Neural progenitor cell (in vitro differentiated cells): ENCODE measurements at regions not wholly inside any gene's neighbourhood (a gene's known extent, or its start where the extent isn't known, plus 50 kb on each side); places are given as distances from the start of the nearest gene placed in this dataset.

Experiments
- DNase-seq: peaks from one replicate; pipeline ENCODE4 v3.0.0-alpha.2; 2016; ENCODE audit warnings: low spot score
- H2AFZ ChIP-seq: fragments of 200-600 bp; sonication (generic); replicated peaks from 2 replicates; pipeline ENCODE4 v1.6.1; 2016; ENCODE audit warnings: antibody characterized with exemption
- H3F3A ChIP-seq: fragments of 200-600 bp; sonication (generic); 2 replicates; pipeline ENCODE4 v1.6.1; 2016; ENCODE audit warnings: antibody characterized with exemption, low read depth
- H3K27ac ChIP-seq: fragments of 200-600 bp; sonication (generic); 2 replicates; pipeline ENCODE4 v1.5.1; 2016; ENCODE audit warnings: mild to moderate bottlenecking
- H3K27me3 ChIP-seq: fragments of 200-600 bp; sonication (generic); 2 replicates; pipeline ENCODE4 v1.6.1; 2016; ENCODE audit warnings: mild to moderate bottlenecking, moderate library complexity
- H3K36me3 ChIP-seq: fragments of 200-600 bp; sonication (generic); 2 replicates; pipeline ENCODE4 v1.5.1; 2016
- H3K4me1 ChIP-seq: fragments of 200-600 bp; sonication (generic); 2 replicates; pipeline ENCODE4 v1.6.1; 2016; ENCODE audit warnings: mixed run types
- H3K4me2 ChIP-seq: fragments of 200-600 bp; sonication (generic); 2 replicates; pipeline ENCODE4 v1.6.1; 2016
- H3K4me3 ChIP-seq: fragments of 200-600 bp; sonication (generic); 2 replicates; pipeline ENCODE4 v1.5.1; 2016
- H3K79me2 ChIP-seq: fragments of 200-600 bp; sonication (generic); 2 replicates; pipeline ENCODE4 v1.6.1; 2016; ENCODE audit warnings: low read depth
- H3K9ac ChIP-seq: fragments of 200-600 bp; sonication (generic); 2 replicates; pipeline ENCODE4 v1.6.1; 2016
- H3K9me3 ChIP-seq: fragments of 200-600 bp; sonication (generic); 2 replicates; pipeline ENCODE4 v1.5.1; 2016; ENCODE audit warnings: low read depth
- H4K20me1 ChIP-seq: fragments of 200-600 bp; sonication (generic); 2 replicates; pipeline ENCODE4 v1.6.1; 2016; ENCODE audit warnings: low read depth
- H3K27ac Mint-ChIP-seq: 3 replicates; pipeline ENCODE4 v1.8.0; 2021; ENCODE audit warnings: mixed read lengths
- H3K27me3 Mint-ChIP-seq: 2 replicates; pipeline ENCODE4 v1.8.0; 2022; ENCODE audit warnings: low read depth, mild to moderate bottlenecking, inconsistent platforms, moderate library complexity, mixed read lengths; ENCODE audit not compliant: insufficient read depth
- H3K36me3 Mint-ChIP-seq: 3 replicates; pipeline ENCODE4 v1.8.0; 2021; ENCODE audit warnings: mixed read lengths
- H3K4me1 Mint-ChIP-seq: 3 replicates; pipeline ENCODE4 v1.8.0; 2021; ENCODE audit warnings: mixed read lengths
- H3K4me3 Mint-ChIP-seq: 3 replicates; pipeline ENCODE4 v1.8.0; 2021; ENCODE audit warnings: mild to moderate bottlenecking, moderate library complexity, mixed read lengths
- H3K9me3 Mint-ChIP-seq: 3 replicates; pipeline ENCODE4 v1.8.0; 2020; ENCODE audit warnings: mixed read lengths
- EZH2 ChIP-seq: fragments of 200-600 bp; sonication (generic); IDR thresholded peaks from 2 replicates; pipeline ENCODE4 v1.6.1; 2017; ENCODE audit warnings: antibody characterized with exemption, mild to moderate bottlenecking, moderate library complexity
- EZH2phosphoT487 ChIP-seq: fragments of 200-600 bp; sonication (generic); IDR thresholded peaks from 2 replicates; pipeline ENCODE4 v1.6.1; 2017; ENCODE audit warnings: antibody characterized with exemption
- TF ChIP-seq, protein P1 (sequence below): fragments of 200-600 bp; sonication (generic); IDR thresholded peaks from 2 replicates; pipeline ENCODE4 v1.5.1; 2017; ENCODE audit warnings: antibody characterized with exemption, mild to moderate bottlenecking

DNA sequence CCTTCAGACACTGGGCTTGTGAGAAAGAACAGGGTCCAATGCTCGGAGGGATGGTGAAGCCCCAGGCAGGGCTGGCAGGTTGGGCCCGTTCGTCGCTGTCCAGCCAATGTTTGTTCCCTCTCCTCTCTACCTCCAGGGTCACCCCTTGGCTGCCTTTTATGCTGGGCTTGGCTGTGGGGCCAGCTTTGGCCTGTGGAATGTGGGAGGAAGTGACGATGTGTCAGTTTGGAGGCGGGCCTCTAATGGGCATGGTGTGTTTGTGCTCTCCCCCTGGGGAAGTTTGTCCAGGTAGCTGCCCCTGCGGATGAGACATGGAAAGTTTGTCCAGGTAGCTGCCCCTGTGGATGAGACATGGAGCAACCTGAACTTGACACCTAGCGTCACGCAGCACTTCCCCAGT is 236.7 kb downstream of the GLRX3 start:
- Histone ChIP-seq H3K27ac (no peak overlapping the region), H3F3A (no peaks in the 10 kb centered on the region), H3K36me3 (no peaks in the 10 kb centered on the region), H3K27me3 (no peaks in the 10 kb centered on the region), H4K20me1 (no peaks in the 10 kb centered on the region), H3K4me2 (no peak overlapping the region), H3K4me3 (no peak overlapping the region), H3K9me3 (no peaks in the 10 kb centered on the region), H3K4me1 (peaks cover under 1% of the 10 kb centered on the region), H3K79me2 (no peaks in the 10 kb centered on the region), H2AFZ (no peak overlapping the region), H3K9ac (no peak overlapping the region)
- Mint-ChIP-seq H3K4me1 (peaks cover 7% of the 10 kb centered on the region), H3K27me3 (peaks cover 4% of the 10 kb centered on the region), H3K4me3 (no peak overlapping the region), H3K27ac (no peak overlapping the region), H3K36me3 (no peaks in the 10 kb centered on the region), H3K9me3 (no peaks in the 10 kb centered on the region)
- DNase-seq = no peak
- TF ChIP-seq EZH2phosphoT487 (no peak), EZH2 (no peak)
- TF ChIP-seq, protein P1, sequence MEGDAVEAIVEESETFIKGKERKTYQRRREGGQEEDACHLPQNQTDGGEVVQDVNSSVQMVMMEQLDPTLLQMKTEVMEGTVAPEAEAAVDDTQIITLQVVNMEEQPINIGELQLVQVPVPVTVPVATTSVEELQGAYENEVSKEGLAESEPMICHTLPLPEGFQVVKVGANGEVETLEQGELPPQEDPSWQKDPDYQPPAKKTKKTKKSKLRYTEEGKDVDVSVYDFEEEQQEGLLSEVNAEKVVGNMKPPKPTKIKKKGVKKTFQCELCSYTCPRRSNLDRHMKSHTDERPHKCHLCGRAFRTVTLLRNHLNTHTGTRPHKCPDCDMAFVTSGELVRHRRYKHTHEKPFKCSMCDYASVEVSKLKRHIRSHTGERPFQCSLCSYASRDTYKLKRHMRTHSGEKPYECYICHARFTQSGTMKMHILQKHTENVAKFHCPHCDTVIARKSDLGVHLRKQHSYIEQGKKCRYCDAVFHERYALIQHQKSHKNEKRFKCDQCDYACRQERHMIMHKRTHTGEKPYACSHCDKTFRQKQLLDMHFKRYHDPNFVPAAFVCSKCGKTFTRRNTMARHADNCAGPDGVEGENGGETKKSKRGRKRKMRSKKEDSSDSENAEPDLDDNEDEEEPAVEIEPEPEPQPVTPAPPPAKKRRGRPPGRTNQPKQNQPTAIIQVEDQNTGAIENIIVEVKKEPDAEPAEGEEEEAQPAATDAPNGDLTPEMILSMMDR = no peak

DNA sequence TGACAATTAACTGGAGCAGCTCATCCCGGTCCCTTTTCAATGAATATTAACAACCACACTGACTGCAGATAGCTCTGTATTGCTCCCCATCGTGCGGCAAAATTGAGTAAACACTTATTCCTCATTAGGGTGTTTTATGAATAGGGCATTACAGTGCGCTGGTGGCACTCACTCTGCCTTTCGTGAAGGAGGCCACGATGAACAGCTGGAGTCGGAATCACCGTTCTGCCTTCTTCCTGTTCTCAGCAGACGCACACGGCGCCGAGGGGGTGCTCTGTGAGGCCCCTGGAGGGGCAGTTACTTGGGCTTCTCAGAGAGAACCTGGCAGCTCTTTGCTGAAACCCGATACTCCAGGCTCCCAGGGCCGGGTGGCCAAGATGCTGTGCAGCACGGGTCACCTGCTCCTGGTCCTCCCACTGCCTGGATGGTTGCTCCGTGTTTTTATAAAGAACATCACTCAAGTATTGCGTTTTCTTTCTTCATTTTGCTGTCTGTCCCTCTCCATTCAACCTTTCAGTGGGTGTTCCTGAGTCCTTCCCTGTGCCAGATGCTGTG is 241.9 kb downstream of the GLRX3 start:
- no peak overlapping the region for H3K9ac ChIP-seq
- peaks cover 3% of the 10 kb centered on the region for H3K27me3 Mint-ChIP-seq
- peaks cover 4% of the 10 kb centered on the region for H3K4me1 Mint-ChIP-seq
- H3K27ac ChIP-seq = no peak overlapping the region
- H3K27ac Mint-ChIP-seq = no peak overlapping the region
- H3K4me3 Mint-ChIP-seq = no peak overlapping the region
- H4K20me1 ChIP-seq = no peaks in the 10 kb centered on the region
- no peaks in the 10 kb centered on the region for H3K79me2 ChIP-seq
- H3K9me3 ChIP-seq = no peaks in the 10 kb centered on the region
- no peak for TF ChIP-seq EZH2
- TF ChIP-seq, protein P1 = no peak
- no peak for TF ChIP-seq EZH2phosphoT487
- no peak for DNase-seq
- no peak overlapping the region for H3K4me2 ChIP-seq
- no peaks in the 10 kb centered on the region for H3K36me3 Mint-ChIP-seq
- peaks cover 6% of the 10 kb centered on the region for H3K4me1 ChIP-seq
- no peaks in the 10 kb centered on the region for H3K27me3 ChIP-seq
- H2AFZ ChIP-seq = no peak overlapping the region
- no peak overlapping the region for H3K4me3 ChIP-seq
- no peaks in the 10 kb centered on the region for H3K36me3 ChIP-seq
- no peaks in the 10 kb centered on the region for H3F3A ChIP-seq
- H3K9me3 Mint-ChIP-seq = peaks cover under 1% of the 10 kb centered on the region

DNA sequence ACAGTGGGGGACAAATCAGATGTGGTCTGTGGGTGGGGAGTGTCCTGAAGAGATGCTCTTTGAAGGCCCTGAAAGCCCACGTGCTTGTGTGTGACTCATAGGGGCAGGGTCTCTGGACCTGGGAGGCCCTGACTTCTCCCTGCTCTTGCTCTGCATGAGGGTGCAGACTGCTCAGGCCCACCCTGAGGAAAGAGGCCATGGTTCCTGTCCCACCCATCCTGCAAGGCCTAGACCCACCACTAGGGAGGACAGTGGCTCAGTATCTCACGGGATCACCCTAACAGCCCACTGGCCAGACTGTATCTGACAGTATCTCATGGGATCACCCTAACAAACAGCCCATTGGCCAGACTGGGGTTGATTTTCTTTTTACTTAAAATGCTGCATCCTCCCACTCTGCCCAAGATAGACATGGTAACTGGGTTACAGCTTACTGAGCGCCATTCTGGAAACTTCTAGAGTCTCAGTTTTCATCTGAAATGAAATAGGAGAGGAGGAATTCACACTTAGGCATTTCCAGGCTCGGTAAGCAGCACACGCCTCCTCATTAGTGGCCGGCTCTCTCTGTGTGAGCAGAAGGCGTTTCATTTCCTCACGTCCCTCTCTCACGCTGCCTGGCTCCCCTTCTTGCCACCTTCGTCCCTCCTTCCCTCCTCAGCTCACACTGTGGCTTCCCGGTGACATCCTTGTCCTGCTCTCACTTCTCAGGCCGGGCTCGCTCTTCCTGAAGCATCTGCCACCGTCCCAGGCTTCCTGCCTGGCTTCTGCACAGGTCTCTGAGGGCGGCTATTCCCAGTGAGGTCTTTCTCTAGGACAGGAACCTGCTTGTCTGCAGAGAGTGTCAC is 242.6 kb downstream of the GLRX3 start:
- Histone ChIP-seq H3K27ac (no peak overlapping the region), H3K9ac (no peak overlapping the region), H3K4me3 (no peak overlapping the region), H2AFZ (no peak overlapping the region), H3K4me2 (no peak overlapping the region), H3K79me2 (no peaks in the 10 kb centered on the region), H3K27me3 (no peaks in the 10 kb centered on the region), H3K9me3 (no peaks in the 10 kb centered on the region), H3K4me1 (peaks cover 6% of the 10 kb centered on the region), H3K36me3 (no peaks in the 10 kb centered on the region), H4K20me1 (no peaks in the 10 kb centered on the region), H3F3A (no peaks in the 10 kb centered on the region)
- Mint-ChIP-seq H3K27ac (peak overlapping the region; percentile 44), H3K27me3 (peaks cover 2% of the 10 kb centered on the region), H3K36me3 (no peaks in the 10 kb centered on the region), H3K4me3 (no peak overlapping the region), H3K9me3 (peaks cover 8% of the 10 kb centered on the region), H3K4me1 (peaks cover 4% of the 10 kb centered on the region)
- no peak for DNase-seq
- TF ChIP-seq, protein P1 = peak; percentile 39
- TF ChIP-seq EZH2 = no peak
